HS-5 (cell line): ENCODE measurements at regions not wholly inside any gene's neighbourhood (a gene's known extent, or its start where the extent isn't known, plus 50 kb on each side); places are given as distances from the start of the nearest gene placed in this dataset.
"Not testable (repeated sequence)": the region's sequence is repeated elsewhere in the genome, so short reads cannot be mapped to it uniquely, and the experiment has no call there.

Experiments used
- DNase-seq: peaks from one replicate; pipeline ENCODE4 v3.0.0-alpha.2; 2012; ENCODE audit warnings: low read depth

- no peak for DNase-seq
These were observed 660.6 kb upstream of the CHD1 start for GRCh38 chr5:99589424-99589823.

GRCh38 chr5:99587983-99588382 lies 659.2 kb upstream of the CHD1 start:
- no peak for DNase-seq

- DNase-seq: no peak
These were observed 658.1 kb upstream of the CHD1 start for GRCh38 chr5:99586878-99587277.

- DNase-seq: not testable (repeated sequence)
These were observed 652.4 kb upstream of the CHD1 start for GRCh38 chr5:99581204-99581603.

- not testable (repeated sequence) for DNase-seq
These were observed 634.3 kb upstream of the CHD1 start for GRCh38 chr5:99562937-99563627.

GRCh38 chr5:99553211-99553810 lies 624.5 kb upstream of the CHD1 start:
- no peak for DNase-seq

GRCh38 chr5:99544356-99544755 lies 615.5 kb upstream of the CHD1 start:
- no peak for DNase-seq

GRCh38 chr5:99543841-99544240 lies 615.0 kb upstream of the CHD1 start:
- no peak for DNase-seq

- not testable (repeated sequence) for DNase-seq
These were observed 605.4 kb upstream of the CHD1 start for GRCh38 chr5:99534241-99534640.

- DNase-seq: not testable (repeated sequence)
These were observed 592.9 kb upstream of the CHD1 start for GRCh38 chr5:99521666-99522065.

- DNase-seq: not testable (repeated sequence)
These were observed 587.2 kb upstream of the CHD1 start for GRCh38 chr5:99515864-99516490.

- DNase-seq: not testable (repeated sequence)
These were observed 581.5 kb upstream of the CHD1 start for GRCh38 chr5:99510237-99510866.

- not testable (repeated sequence) for DNase-seq
These were observed 580.3 kb upstream of the CHD1 start for GRCh38 chr5:99509064-99509463.

- DNase-seq: not testable (repeated sequence)
These were observed 566.6 kb upstream of the CHD1 start for GRCh38 chr5:99495456-99495855.

GRCh38 chr5:99478450-99478849 lies 549.6 kb upstream of the CHD1 start:
- not testable (repeated sequence) for DNase-seq

GRCh38 chr5:99473328-99473727 lies 544.5 kb upstream of the CHD1 start:
- DNase-seq: not testable (repeated sequence)

- DNase-seq: not testable (repeated sequence)
These were observed 542.9 kb upstream of the CHD1 start for GRCh38 chr5:99471726-99472125.

- DNase-seq: not testable (repeated sequence)
These were observed 542.4 kb upstream of the CHD1 start for GRCh38 chr5:99471178-99471577.

- DNase-seq: not testable (repeated sequence)
These were observed 541.8 kb upstream of the CHD1 start for GRCh38 chr5:99470636-99471035.

GRCh38 chr5:99460701-99461100 lies 531.9 kb upstream of the CHD1 start:
- DNase-seq: no peak

- no peak for DNase-seq
These were observed 524.4 kb upstream of the CHD1 start for GRCh38 chr5:99453196-99453595.

GRCh38 chr5:99449786-99450185 lies 521.0 kb upstream of the CHD1 start:
- DNase-seq: no peak

GRCh38 chr5:99445805-99446204 lies 517.0 kb upstream of the CHD1 start:
- DNase-seq: no peak
